Hematopoietic multipotent progenitor cell treated with erythropoietin and hydrocortisone succinate and interleukin-3 and kit ligand, for 6 days (in vitro differentiated cells): ENCODE measurements at regions not wholly inside any gene's neighbourhood (a gene's known extent, or its start where the extent isn't known, plus 50 kb on each side); places are given as distances from the start of the nearest gene placed in this dataset.

Source experiments
- DNase-seq: peaks from one replicate; pipeline ENCODE4 v3.0.0-alpha.2; 2015

GRCh38 chr2:136557203-136557602 is 208.1 kb upstream of the THSD7B start:
- no peak for DNase-seq

- no peak for DNase-seq
Observed at GRCh38 chr2:136550181-136550580, 215.2 kb upstream of the THSD7B start.

GRCh38 chr2:136539355-136539754 is 226.0 kb upstream of the THSD7B start:
- no peak for DNase-seq

GRCh38 chr2:136538489-136538888 is 226.9 kb upstream of the THSD7B start:
- no peak for DNase-seq

- DNase-seq: no peak
Observed at GRCh38 chr2:136534811-136535210, 230.5 kb upstream of the THSD7B start.

GRCh38 chr2:136532171-136532570 is 233.2 kb upstream of the THSD7B start:
- DNase-seq: no peak

GRCh38 chr2:136531731-136532130 is 233.6 kb upstream of the THSD7B start:
- DNase-seq: no peak

GRCh38 chr2:136530146-136530545 is 235.2 kb upstream of the THSD7B start:
- peak; percentile 14 for DNase-seq

- DNase-seq: peak; percentile 79
Observed at GRCh38 chr2:136527560-136527959, 237.8 kb upstream of the THSD7B start.

GRCh38 chr2:136522724-136523123 is 242.6 kb upstream of the THSD7B start:
- DNase-seq: no peak

- DNase-seq: no peak
Observed at GRCh38 chr2:136517716-136518115, 247.6 kb upstream of the THSD7B start.

GRCh38 chr2:136510244-136510643 is 255.1 kb upstream of the THSD7B start:
- no peak for DNase-seq

GRCh38 chr2:136505462-136505861 is 259.9 kb upstream of the THSD7B start:
- no peak for DNase-seq

- DNase-seq: no peak
Observed at GRCh38 chr2:136502660-136503059, 262.7 kb upstream of the THSD7B start.

- no peak for DNase-seq
Observed at GRCh38 chr2:136497709-136498108, 267.6 kb upstream of the THSD7B start.

GRCh38 chr2:136496966-136497365 is 268.4 kb upstream of the THSD7B start:
- DNase-seq: no peak

GRCh38 chr2:136495636-136496035 is 269.7 kb upstream of the THSD7B start:
- no peak for DNase-seq

GRCh38 chr2:136492901-136493300 is 272.4 kb upstream of the THSD7B start:
- no peak for DNase-seq

- no peak for DNase-seq
Observed at GRCh38 chr2:136490100-136490499, 275.2 kb upstream of the THSD7B start.

- DNase-seq: no peak
Observed at GRCh38 chr2:136487421-136487820, 277.9 kb upstream of the THSD7B start.

- no peak for DNase-seq
Observed at GRCh38 chr2:136486115-136486514, 279.2 kb upstream of the THSD7B start.

- no peak for DNase-seq
Observed at GRCh38 chr2:136482966-136483365, 282.4 kb upstream of the THSD7B start.

GRCh38 chr2:136482006-136482405 is 283.3 kb upstream of the THSD7B start:
- no peak for DNase-seq

- DNase-seq: no peak
Observed at GRCh38 chr2:136479696-136480095, 285.6 kb upstream of the THSD7B start.

GRCh38 chr2:136468799-136469369 is 296.5 kb upstream of the THSD7B start:
- no peak for DNase-seq

GRCh38 chr2:136452528-136452927 is 312.8 kb upstream of the THSD7B start:
- no peak for DNase-seq
